HL-60 (cell line): ENCODE measurements at regions not wholly inside any gene's neighbourhood (a gene's known extent, or its start where the extent isn't known, plus 50 kb on each side); places are given as distances from the start of the nearest gene placed in this dataset.
"Not testable (repeated sequence)": the region's sequence is repeated elsewhere in the genome, so short reads cannot be mapped to it uniquely, and the experiment has no call there.

Source experiments
- GABPA ChIP-seq: IDR thresholded peaks from 2 replicates; pipeline ENCODE4 v1.6.1; 2012; ENCODE audit warnings: low read depth
- POLR2AphosphoS5 ChIP-seq: IDR thresholded peaks from 2 replicates; pipeline ENCODE4 v1.6.1; 2012; ENCODE audit warnings: low read depth
- TF ChIP-seq, protein P1 (sequence below): IDR thresholded peaks from one replicate; pipeline ENCODE4 v1.5.1; 2011; ENCODE audit warnings: low read length, control low read depth, inconsistent platforms; ENCODE audit not compliant: insufficient read depth
- TF ChIP-seq, protein P2 (sequence below): IDR thresholded peaks from 2 replicates; pipeline ENCODE4 v1.6.1; 2012; ENCODE audit warnings: low read depth; ENCODE audit not compliant: insufficient replicate concordance

DNA sequence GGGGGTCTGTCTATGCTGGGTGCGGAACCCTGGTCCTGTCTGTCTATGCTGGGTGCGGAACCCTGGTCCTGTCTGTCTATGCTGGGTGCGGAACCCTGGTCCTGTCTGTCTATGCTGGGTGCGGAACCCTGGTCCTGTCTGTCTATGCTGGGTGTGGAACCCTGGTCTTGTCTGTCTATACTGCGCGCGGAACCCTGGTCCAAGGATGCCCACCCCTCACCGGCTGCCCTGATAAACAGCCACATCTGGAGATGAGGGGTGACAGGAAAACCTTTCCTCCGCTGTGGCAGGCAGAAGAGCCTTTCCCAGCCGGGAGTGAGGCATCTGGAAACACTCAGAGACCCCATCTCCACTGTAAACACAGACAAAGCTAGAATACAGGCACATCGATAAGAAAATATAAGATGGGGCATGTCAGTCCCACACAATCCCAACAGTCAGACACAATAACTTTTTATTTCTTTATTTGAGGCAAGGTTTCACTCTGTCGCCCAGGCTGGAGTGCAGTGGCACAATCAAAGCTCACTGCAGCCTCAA is 359.5 kb downstream of the C16orf95 start:
- not testable (repeated sequence) for TF ChIP-seq POLR2AphosphoS5, GABPA
- TF ChIP-seq, protein P1, sequence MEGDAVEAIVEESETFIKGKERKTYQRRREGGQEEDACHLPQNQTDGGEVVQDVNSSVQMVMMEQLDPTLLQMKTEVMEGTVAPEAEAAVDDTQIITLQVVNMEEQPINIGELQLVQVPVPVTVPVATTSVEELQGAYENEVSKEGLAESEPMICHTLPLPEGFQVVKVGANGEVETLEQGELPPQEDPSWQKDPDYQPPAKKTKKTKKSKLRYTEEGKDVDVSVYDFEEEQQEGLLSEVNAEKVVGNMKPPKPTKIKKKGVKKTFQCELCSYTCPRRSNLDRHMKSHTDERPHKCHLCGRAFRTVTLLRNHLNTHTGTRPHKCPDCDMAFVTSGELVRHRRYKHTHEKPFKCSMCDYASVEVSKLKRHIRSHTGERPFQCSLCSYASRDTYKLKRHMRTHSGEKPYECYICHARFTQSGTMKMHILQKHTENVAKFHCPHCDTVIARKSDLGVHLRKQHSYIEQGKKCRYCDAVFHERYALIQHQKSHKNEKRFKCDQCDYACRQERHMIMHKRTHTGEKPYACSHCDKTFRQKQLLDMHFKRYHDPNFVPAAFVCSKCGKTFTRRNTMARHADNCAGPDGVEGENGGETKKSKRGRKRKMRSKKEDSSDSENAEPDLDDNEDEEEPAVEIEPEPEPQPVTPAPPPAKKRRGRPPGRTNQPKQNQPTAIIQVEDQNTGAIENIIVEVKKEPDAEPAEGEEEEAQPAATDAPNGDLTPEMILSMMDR, result not testable (repeated sequence)
- TF ChIP-seq, protein P2, sequence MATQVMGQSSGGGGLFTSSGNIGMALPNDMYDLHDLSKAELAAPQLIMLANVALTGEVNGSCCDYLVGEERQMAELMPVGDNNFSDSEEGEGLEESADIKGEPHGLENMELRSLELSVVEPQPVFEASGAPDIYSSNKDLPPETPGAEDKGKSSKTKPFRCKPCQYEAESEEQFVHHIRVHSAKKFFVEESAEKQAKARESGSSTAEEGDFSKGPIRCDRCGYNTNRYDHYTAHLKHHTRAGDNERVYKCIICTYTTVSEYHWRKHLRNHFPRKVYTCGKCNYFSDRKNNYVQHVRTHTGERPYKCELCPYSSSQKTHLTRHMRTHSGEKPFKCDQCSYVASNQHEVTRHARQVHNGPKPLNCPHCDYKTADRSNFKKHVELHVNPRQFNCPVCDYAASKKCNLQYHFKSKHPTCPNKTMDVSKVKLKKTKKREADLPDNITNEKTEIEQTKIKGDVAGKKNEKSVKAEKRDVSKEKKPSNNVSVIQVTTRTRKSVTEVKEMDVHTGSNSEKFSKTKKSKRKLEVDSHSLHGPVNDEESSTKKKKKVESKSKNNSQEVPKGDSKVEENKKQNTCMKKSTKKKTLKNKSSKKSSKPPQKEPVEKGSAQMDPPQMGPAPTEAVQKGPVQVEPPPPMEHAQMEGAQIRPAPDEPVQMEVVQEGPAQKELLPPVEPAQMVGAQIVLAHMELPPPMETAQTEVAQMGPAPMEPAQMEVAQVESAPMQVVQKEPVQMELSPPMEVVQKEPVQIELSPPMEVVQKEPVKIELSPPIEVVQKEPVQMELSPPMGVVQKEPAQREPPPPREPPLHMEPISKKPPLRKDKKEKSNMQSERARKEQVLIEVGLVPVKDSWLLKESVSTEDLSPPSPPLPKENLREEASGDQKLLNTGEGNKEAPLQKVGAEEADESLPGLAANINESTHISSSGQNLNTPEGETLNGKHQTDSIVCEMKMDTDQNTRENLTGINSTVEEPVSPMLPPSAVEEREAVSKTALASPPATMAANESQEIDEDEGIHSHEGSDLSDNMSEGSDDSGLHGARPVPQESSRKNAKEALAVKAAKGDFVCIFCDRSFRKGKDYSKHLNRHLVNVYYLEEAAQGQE, result not testable (repeated sequence)
